HEK293 (cell line): ENCODE measurements at regions not wholly inside any gene's neighbourhood (a gene's known extent, or its start where the extent isn't known, plus 50 kb on each side); places are given as distances from the start of the nearest gene placed in this dataset.

Experiments used
- CTCF ChIP-seq: fragments of 450-650 bp; formaldehyde crosslinking; IDR thresholded peaks from 2 replicates; pipeline ENCODE4 v1.5.1; 2016; ENCODE audit warnings: missing biosample characterization, missing genetic modification characterization
- REST ChIP-seq: fragments of 450-650 bp; formaldehyde crosslinking; IDR thresholded peaks from 2 replicates; pipeline ENCODE4 v1.5.1; 2016; ENCODE audit warnings: missing biosample characterization, missing genetic modification characterization
- SP2 ChIP-seq: fragments of 450-650 bp; formaldehyde crosslinking; IDR thresholded peaks from 2 replicates; pipeline ENCODE4 v1.5.1; 2016; ENCODE audit warnings: missing biosample characterization, missing genetic modification characterization
- YY1 ChIP-seq: fragments of 450-650 bp; formaldehyde crosslinking; IDR thresholded peaks from 2 replicates; pipeline ENCODE4 v1.5.1; 2018; ENCODE audit warnings: missing biosample characterization, missing genetic modification characterization
- ZBTB8A ChIP-seq: fragments of 450-650 bp; formaldehyde crosslinking; IDR thresholded peaks from 2 replicates; pipeline ENCODE4 v1.5.1; 2016; ENCODE audit warnings: missing biosample characterization, missing genetic modification characterization
- ZNF140 ChIP-seq: fragments of 450-650 bp; formaldehyde crosslinking; IDR thresholded peaks from 2 replicates; pipeline ENCODE4 v1.5.1; 2016; ENCODE audit warnings: missing biosample characterization, missing genetic modification characterization
- ZNF18 ChIP-seq: fragments of 450-650 bp; formaldehyde crosslinking; IDR thresholded peaks from 2 replicates; pipeline ENCODE4 v1.5.1; 2016; ENCODE audit warnings: missing biosample characterization, missing genetic modification characterization
- ZNF211 ChIP-seq: fragments of 450-650 bp; formaldehyde crosslinking; IDR thresholded peaks from 2 replicates; pipeline ENCODE4 v1.5.1; 2016; ENCODE audit warnings: low read depth, missing biosample characterization, missing genetic modification characterization
- ZNF610 ChIP-seq: fragments of 450-650 bp; formaldehyde crosslinking; IDR thresholded peaks from 2 replicates; pipeline ENCODE4 v1.5.1; 2016; ENCODE audit warnings: missing biosample characterization, missing genetic modification characterization, borderline replicate concordance
- ZNF629 ChIP-seq: fragments of 450-650 bp; formaldehyde crosslinking; IDR thresholded peaks from 2 replicates; pipeline ENCODE4 v1.5.1; 2017; ENCODE audit warnings: missing biosample characterization, missing genetic modification characterization
- ZNF707 ChIP-seq: fragments of 450-650 bp; formaldehyde crosslinking; IDR thresholded peaks from 2 replicates; pipeline ENCODE4 v1.5.1; 2016; ENCODE audit warnings: missing biosample characterization, missing genetic modification characterization
- ZNF830 ChIP-seq: fragments of 450-650 bp; IDR thresholded peaks from 2 replicates; pipeline ENCODE4 v1.5.0; 2018; ENCODE audit warnings: missing biosample characterization, missing genetic modification characterization, low read depth, mild to moderate bottlenecking, moderate library complexity
- TF ChIP-seq, protein P1 (sequence below): fragments of 450-650 bp; formaldehyde crosslinking; IDR thresholded peaks from 2 replicates; pipeline ENCODE4 v1.5.1; 2016; ENCODE audit warnings: missing biosample characterization, missing genetic modification characterization, low read depth

DNA sequence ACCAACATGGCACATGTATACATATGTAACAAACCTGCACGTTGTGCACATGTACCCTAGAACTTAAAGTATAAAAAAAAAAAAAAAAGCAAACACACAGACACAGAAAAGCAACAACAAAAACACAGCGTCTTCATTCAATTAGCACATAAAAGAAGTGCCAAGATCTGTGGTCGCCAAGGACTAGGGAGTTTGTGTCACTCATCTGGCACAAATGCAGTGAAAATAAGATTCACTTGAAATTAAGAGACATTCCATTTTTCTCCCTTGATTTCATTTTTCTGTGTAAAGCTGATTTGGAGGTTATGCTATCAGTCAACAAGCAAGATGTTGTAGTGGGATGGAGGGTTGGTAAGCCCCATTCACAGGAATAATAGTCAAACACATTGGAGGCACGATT, 115.3 kb downstream of the FAT4 start:
- no peak for TF ChIP-seq ZNF830
- TF ChIP-seq, protein P1, sequence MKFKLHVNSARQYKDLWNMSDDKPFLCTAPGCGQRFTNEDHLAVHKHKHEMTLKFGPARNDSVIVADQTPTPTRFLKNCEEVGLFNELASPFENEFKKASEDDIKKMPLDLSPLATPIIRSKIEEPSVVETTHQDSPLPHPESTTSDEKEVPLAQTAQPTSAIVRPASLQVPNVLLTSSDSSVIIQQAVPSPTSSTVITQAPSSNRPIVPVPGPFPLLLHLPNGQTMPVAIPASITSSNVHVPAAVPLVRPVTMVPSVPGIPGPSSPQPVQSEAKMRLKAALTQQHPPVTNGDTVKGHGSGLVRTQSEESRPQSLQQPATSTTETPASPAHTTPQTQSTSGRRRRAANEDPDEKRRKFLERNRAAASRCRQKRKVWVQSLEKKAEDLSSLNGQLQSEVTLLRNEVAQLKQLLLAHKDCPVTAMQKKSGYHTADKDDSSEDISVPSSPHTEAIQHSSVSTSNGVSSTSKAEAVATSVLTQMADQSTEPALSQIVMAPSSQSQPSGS (tag by site-specific recombination) = no peak
- TF ChIP-seq ZNF18 (tag by site-specific recombination) = no peak
- TF ChIP-seq CTCF (tag by site-specific recombination) = no peak
- TF ChIP-seq SP2 (tag by site-specific recombination) = no peak
- no peak for TF ChIP-seq ZNF707 (tag by site-specific recombination)
- TF ChIP-seq REST (tag by site-specific recombination) = no peak
- TF ChIP-seq ZNF211 (tag by site-specific recombination) = no peak
- TF ChIP-seq YY1 = no peak
- TF ChIP-seq ZNF610 (tag by site-specific recombination) = no peak
- no peak for TF ChIP-seq ZNF629 (tag by site-specific recombination)
- TF ChIP-seq ZBTB8A = no peak
- TF ChIP-seq ZNF140 (tag by site-specific recombination) = no peak
